HG03565 (cell line): ENCODE measurements at regions not wholly inside any gene's neighbourhood (a gene's known extent, or its start where the extent isn't known, plus 50 kb on each side); places are given as distances from the start of the nearest gene placed in this dataset.

Experiments used
- ATAC-seq: cut with Tn5 transposase; IDR thresholded peaks from one replicate; pipeline ENCODE4 v1.9.1; 2021; ENCODE audit warnings: mild to moderate bottlenecking, moderate library complexity; ENCODE audit not compliant: unreplicated experiment

- ATAC-seq: no peak
Observed at GRCh38 chr10:128861018-128861901, 605.8 kb upstream of the MGMT start.

GRCh38 chr10:128863411-128863810 lies 603.6 kb upstream of the MGMT start:
- no peak for ATAC-seq

- ATAC-seq: no peak
Observed at GRCh38 chr10:128863823-128864405, 603.1 kb upstream of the MGMT start.

GRCh38 chr10:128864554-128865295 lies 602.3 kb upstream of the MGMT start:
- no peak for ATAC-seq

- ATAC-seq: no peak
Observed at GRCh38 chr10:128865436-128866195, 601.4 kb upstream of the MGMT start.

GRCh38 chr10:128866551-128866950 lies 600.5 kb upstream of the MGMT start:
- ATAC-seq: no peak

- no peak for ATAC-seq
Observed at GRCh38 chr10:128867210-128867609, 599.8 kb upstream of the MGMT start.

GRCh38 chr10:128867819-128868218 lies 599.2 kb upstream of the MGMT start:
- no peak for ATAC-seq

- ATAC-seq: no peak
Observed at GRCh38 chr10:128868481-128868880, 598.6 kb upstream of the MGMT start.

GRCh38 chr10:128869101-128869749 lies 597.8 kb upstream of the MGMT start:
- no peak for ATAC-seq

- ATAC-seq: no peak
Observed at GRCh38 chr10:128870830-128871597, 596.0 kb upstream of the MGMT start.

- ATAC-seq: no peak
Observed at GRCh38 chr10:128871671-128872231, 595.3 kb upstream of the MGMT start.

GRCh38 chr10:128873411-128874054 lies 593.5 kb upstream of the MGMT start:
- no peak for ATAC-seq

GRCh38 chr10:128874331-128874730 lies 592.7 kb upstream of the MGMT start:
- ATAC-seq: no peak

GRCh38 chr10:128875030-128875744 lies 591.9 kb upstream of the MGMT start:
- no peak for ATAC-seq

GRCh38 chr10:128875956-128876736 lies 590.9 kb upstream of the MGMT start:
- no peak for ATAC-seq

- ATAC-seq: no peak
Observed at GRCh38 chr10:128877141-128877540, 589.9 kb upstream of the MGMT start.

GRCh38 chr10:128877936-128878335 lies 589.1 kb upstream of the MGMT start:
- ATAC-seq: no peak
